Naive thymus-derived CD4-positive, alpha-beta T cell (primary cell): ENCODE measurements at regions not wholly inside any gene's neighbourhood (a gene's known extent, or its start where the extent isn't known, plus 50 kb on each side); places are given as distances from the start of the nearest gene placed in this dataset.

Source experiments
- ATAC-seq: fragments of 150-1000 bp; cut with Tn5 transposase; 2 replicates; pipeline ENCODE4 v1.10.0; 2021; ENCODE audit warnings: mild to moderate bottlenecking, moderate library complexity
- CTCF ChIA-PET: fragments of 350-600 bp; sonication (Branson Sonifier 250); formaldehyde crosslinking; loops from one replicate; lab custom pipeline; 2021; ENCODE audit warnings: antibody characterized with exemption; lab: Charles Lee
- POLR2A ChIA-PET: fragments of 350-600 bp; sonication (Branson Sonifier 250); formaldehyde crosslinking; loops from one replicate; lab custom pipeline; 2021; ENCODE audit warnings: antibody characterized with exemption, inconsistent platforms; lab: Charles Lee
- DNase-seq, 9 donors: peaks; one replicate each; pipeline versions ENCODE4 v3.0.0 to v3.0.0-alpha.2; 2020 to 2022; ENCODE audit warnings: mixed read lengths in 1 of 9
- H3K27ac ChIP-seq: one replicate; pipeline ENCODE4 v1.7.0; 2013; ENCODE audit warnings: mild to moderate bottlenecking, low read depth, low read length, moderate library complexity
- H3K27me3 ChIP-seq, 2 donors: one replicate each; pipeline ENCODE4 v1.7.0; 2013; ENCODE audit warnings: low read length in 2 of 2, mild to moderate bottlenecking in 2 of 2, moderate library complexity in 2 of 2; ENCODE audit not compliant: control insufficient read depth in 2 of 2, insufficient read depth in 2 of 2
- H3K36me3 ChIP-seq, 3 experiments: 1 replicate in 2 of 3; 2 replicates in 1 of 3; pipeline ENCODE4 v1.7.0; 2013; ENCODE audit warnings: low read length in 3 of 3, mild to moderate bottlenecking in 3 of 3, moderate library complexity in 1 of 3; ENCODE audit not compliant: insufficient read depth in 3 of 3, control insufficient read depth in 2 of 3
- H3K4me1 ChIP-seq, 2 donors: one replicate each; pipeline ENCODE4 v1.7.0; 2013; ENCODE audit warnings: low read length in 2 of 2, mild to moderate bottlenecking in 2 of 2, moderate library complexity in 1 of 2; ENCODE audit not compliant: control insufficient read depth in 2 of 2, insufficient read depth in 2 of 2
- H3K4me3 ChIP-seq: 2 replicates; pipeline ENCODE4 v1.7.0; 2013; ENCODE audit warnings: mild to moderate bottlenecking, low read length
- H3K9me3 ChIP-seq, 3 experiments: 1 replicate in 2 of 3; 2 replicates in 1 of 3; pipeline ENCODE4 v1.7.0; 2013; ENCODE audit warnings: low read length in 3 of 3; ENCODE audit not compliant: control insufficient read depth in 2 of 3
- H3K27ac Mint-ChIP-seq, 9 donors: one replicate each; pipeline ENCODE4 v1.8.0; 2020 to 2022; ENCODE audit warnings: mixed read lengths in 9 of 9, mild to moderate bottlenecking in 8 of 9, moderate library complexity in 5 of 9, inconsistent platforms in 2 of 9
- H3K27me3 Mint-ChIP-seq, 5 donors: one replicate each; pipeline ENCODE4 v1.8.0; 2021 to 2022; ENCODE audit warnings: mixed read lengths in 5 of 5, mild to moderate bottlenecking in 1 of 5
- H3K36me3 Mint-ChIP-seq, 5 donors: one replicate each; pipeline ENCODE4 v1.8.0; 2020 to 2022; ENCODE audit warnings: mixed read lengths in 5 of 5, mild to moderate bottlenecking in 3 of 5, inconsistent platforms in 1 of 5
- H3K4me1 Mint-ChIP-seq, 7 donors: one replicate each; pipeline ENCODE4 v1.8.0; 2020 to 2022; ENCODE audit warnings: mixed read lengths in 7 of 7, mild to moderate bottlenecking in 3 of 7, inconsistent platforms in 1 of 7
- H3K4me3 Mint-ChIP-seq, 10 donors: one replicate each; pipeline ENCODE4 v1.8.0; 2020 to 2022; ENCODE audit warnings: mild to moderate bottlenecking in 10 of 10, mixed read lengths in 10 of 10, moderate library complexity in 6 of 10, inconsistent platforms in 2 of 10
- H3K9me3 Mint-ChIP-seq, 11 donors: one replicate each; pipeline ENCODE4 v1.8.0; 2020 to 2022; ENCODE audit warnings: mixed read lengths in 11 of 11, mild to moderate bottlenecking in 4 of 11, inconsistent platforms in 1 of 11, moderate library complexity in 1 of 11
- intact Hi-C, 2 donors: fragments of 100-400 bp; cut with micrococcal nuclease; formaldehyde crosslinking; loops; one replicate each; pipeline ENCODE4 v1.15.1; 2023

- H3K9me3 ChIP-seq, result no peaks in the 10 kb centered on the region
- intact Hi-C loops, result no loop called here
- H3K4me1 ChIP-seq, result no peaks in the 10 kb centered on the region
- Mint-ChIP-seq H3K4me3 (no peak overlapping the region), H3K9me3 (peaks cover 0 to 4% (median 0%) of the 10 kb centered on the region in 11 donors), H3K36me3 (no peaks in the 10 kb centered on the region), H3K27ac (no peak overlapping the region), H3K4me1 (no peaks in the 10 kb centered on the region), H3K27me3 (no peaks in the 10 kb centered on the region)
- ChIA-PET CTCF (no interaction called here), POLR2A (no interaction called here)
- no peaks in the 10 kb centered on the region for H3K27me3 ChIP-seq
- H3K27ac ChIP-seq, result no peak overlapping the region
- DNase-seq (no peak), ATAC-seq (no peak)
- no peak overlapping the region for H3K4me3 ChIP-seq
- no peaks in the 10 kb centered on the region for H3K36me3 ChIP-seq
Observed at GRCh38 chr5:120293796-120294195, 170.3 kb upstream of the PRR16 start.

- Histone ChIP-seq H3K4me3 (no peak overlapping the region), H3K36me3 (no peaks in the 10 kb centered on the region), H3K27me3 (no peaks in the 10 kb centered on the region), H3K9me3 (no peaks in the 10 kb centered on the region), H3K4me1 (no peaks in the 10 kb centered on the region), H3K27ac (no peak overlapping the region)
- DNase-seq, result no peak
- CTCF ChIA-PET, result no interaction called here
- intact Hi-C loops, result no loop called here
- no peaks in the 10 kb centered on the region for H3K27me3 Mint-ChIP-seq
- no peaks in the 10 kb centered on the region for H3K36me3 Mint-ChIP-seq
- H3K4me1 Mint-ChIP-seq, result no peaks in the 10 kb centered on the region
- peaks cover 0 to 4% (median 0%) of the 10 kb centered on the region in 11 donors for H3K9me3 Mint-ChIP-seq
- H3K27ac Mint-ChIP-seq, result no peak overlapping the region
- no peak for ATAC-seq
- no peak overlapping the region for H3K4me3 Mint-ChIP-seq
- POLR2A ChIA-PET, result no interaction called here
Observed at GRCh38 chr5:120297616-120298015, 166.5 kb upstream of the PRR16 start.

- H3K9me3 Mint-ChIP-seq, result peaks cover 0 to 2% (median 0%) of the 10 kb centered on the region in 11 donors
- CTCF ChIA-PET, result no interaction called here
- H3K27me3 Mint-ChIP-seq, result no peaks in the 10 kb centered on the region
- no peak overlapping the region for H3K27ac ChIP-seq
- intact Hi-C loops, result no loop called here
- H3K4me1 ChIP-seq, result no peaks in the 10 kb centered on the region
- ATAC-seq (no peak), DNase-seq (no peak)
- no peaks in the 10 kb centered on the region for H3K9me3 ChIP-seq
- H3K36me3 Mint-ChIP-seq, result no peaks in the 10 kb centered on the region
- POLR2A ChIA-PET, result no interaction called here
- no peak overlapping the region for H3K4me3 ChIP-seq
- H3K4me1 Mint-ChIP-seq, result no peaks in the 10 kb centered on the region
- no peaks in the 10 kb centered on the region for H3K36me3 ChIP-seq
- H3K27ac Mint-ChIP-seq, result no peak overlapping the region
- no peaks in the 10 kb centered on the region for H3K27me3 ChIP-seq
- no peak overlapping the region for H3K4me3 Mint-ChIP-seq
Observed at GRCh38 chr5:120298981-120299380, 165.1 kb upstream of the PRR16 start.

- Mint-ChIP-seq H3K36me3 (no peaks in the 10 kb centered on the region), H3K4me3 (no peak overlapping the region), H3K4me1 (no peaks in the 10 kb centered on the region), H3K27me3 (no peaks in the 10 kb centered on the region), H3K9me3 (peaks cover 0 to 3% (median 0%) of the 10 kb centered on the region in 11 donors), H3K27ac (no peak overlapping the region)
- no peak for ATAC-seq
- no peak overlapping the region for H3K27ac ChIP-seq
- no peaks in the 10 kb centered on the region for H3K27me3 ChIP-seq
- no peaks in the 10 kb centered on the region for H3K9me3 ChIP-seq
- intact Hi-C loops, result no loop called here
- DNase-seq, result no peak
- no peaks in the 10 kb centered on the region for H3K36me3 ChIP-seq
- H3K4me1 ChIP-seq, result no peaks in the 10 kb centered on the region
- ChIA-PET POLR2A (no interaction called here), CTCF (no interaction called here)
- no peak overlapping the region for H3K4me3 ChIP-seq
Observed at GRCh38 chr5:120304663-120305062, 159.4 kb upstream of the PRR16 start.

- no peaks in the 10 kb centered on the region for H3K9me3 ChIP-seq
- no peaks in the 10 kb centered on the region for H3K27me3 Mint-ChIP-seq
- no peak overlapping the region for H3K4me3 ChIP-seq
- DNase-seq, result no peak
- H3K27ac Mint-ChIP-seq, result no peak overlapping the region
- no peaks in the 10 kb centered on the region for H3K27me3 ChIP-seq
- no peak overlapping the region for H3K4me3 Mint-ChIP-seq
- no peaks in the 10 kb centered on the region for H3K4me1 ChIP-seq
- peaks cover 0 to 3% (median 0%) of the 10 kb centered on the region in 11 donors for H3K9me3 Mint-ChIP-seq
- no peak overlapping the region for H3K27ac ChIP-seq
- ChIA-PET CTCF (no interaction called here), POLR2A (no interaction called here)
- intact Hi-C loops, result no loop called here
- H3K4me1 Mint-ChIP-seq, result no peaks in the 10 kb centered on the region
- ATAC-seq, result no peak
- H3K36me3 Mint-ChIP-seq, result no peaks in the 10 kb centered on the region
- no peaks in the 10 kb centered on the region for H3K36me3 ChIP-seq
Observed at GRCh38 chr5:120306303-120306702, 157.8 kb upstream of the PRR16 start.

GRCh38 chr5:120314191-120314590, 149.9 kb upstream of the PRR16 start:
- H3K4me3 Mint-ChIP-seq, result no peak overlapping the region
- intact Hi-C loops, result no loop called here
- H3K27me3 Mint-ChIP-seq, result no peaks in the 10 kb centered on the region
- H3K4me3 ChIP-seq, result no peak overlapping the region
- no peaks in the 10 kb centered on the region for H3K4me1 ChIP-seq
- H3K36me3 ChIP-seq, result no peaks in the 10 kb centered on the region
- CTCF ChIA-PET, result no interaction called here
- H3K27me3 ChIP-seq, result no peaks in the 10 kb centered on the region
- no peak for ATAC-seq
- no peak for DNase-seq
- H3K27ac Mint-ChIP-seq, result no peak overlapping the region
- peaks cover 0 to 3% (median 0%) of the 10 kb centered on the region in 5 donors for H3K36me3 Mint-ChIP-seq
- POLR2A ChIA-PET, result no interaction called here
- no peaks in the 10 kb centered on the region for H3K4me1 Mint-ChIP-seq
- no peaks in the 10 kb centered on the region for H3K9me3 ChIP-seq
- no peak overlapping the region for H3K27ac ChIP-seq
- H3K9me3 Mint-ChIP-seq, result peaks cover 0 to 20% (median 8%) of the 10 kb centered on the region in 11 donors

DNA sequence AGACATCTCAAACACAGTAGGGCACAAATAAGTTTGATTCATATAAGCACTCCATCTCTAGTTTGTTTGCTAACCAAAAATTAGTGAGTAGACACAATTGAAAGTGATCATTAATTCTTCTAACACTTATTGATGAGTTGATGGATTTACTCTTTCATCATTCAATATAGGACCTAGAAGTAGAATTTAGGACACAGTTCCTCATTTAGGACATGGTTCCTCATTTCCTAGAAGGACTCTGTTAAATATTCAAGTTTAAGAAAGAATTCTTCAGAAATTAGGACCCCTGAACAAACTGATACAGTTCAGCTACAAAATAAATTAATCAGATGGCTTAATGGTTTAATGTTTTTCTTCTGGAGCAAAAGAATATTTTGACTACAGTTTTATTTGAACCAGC, 143.5 kb upstream of the PRR16 start:
- no peaks in the 10 kb centered on the region for H3K36me3 Mint-ChIP-seq
- intact Hi-C loops, result no loop called here

More for the DNA sequence above, 143.5 kb upstream of the PRR16 start:
- ATAC-seq (no peak), DNase-seq (no peak)
- Mint-ChIP-seq H3K4me1 (no peaks in the 10 kb centered on the region), H3K27ac (no peak overlapping the region), H3K4me3 (no peak overlapping the region), H3K9me3 (peaks cover 0 to 9% (median 4%) of the 10 kb centered on the region in 11 donors), H3K27me3 (no peaks in the 10 kb centered on the region)
- no peaks in the 10 kb centered on the region for H3K36me3 ChIP-seq
- H3K27me3 ChIP-seq, result no peaks in the 10 kb centered on the region
- no peak overlapping the region for H3K4me3 ChIP-seq
- no peaks in the 10 kb centered on the region for H3K4me1 ChIP-seq
- POLR2A ChIA-PET, result no interaction called here
- no peaks in the 10 kb centered on the region for H3K9me3 ChIP-seq
- CTCF ChIA-PET, result no interaction called here
- no peak overlapping the region for H3K27ac ChIP-seq
